GM19240 (cell line): ENCODE measurements at regions not wholly inside any gene's neighbourhood (a gene's known extent, or its start where the extent isn't known, plus 50 kb on each side); places are given as distances from the start of the nearest gene placed in this dataset.
"Not testable (repeated sequence)": the region's sequence is repeated elsewhere in the genome, so short reads cannot be mapped to it uniquely, and the experiment has no call there.

Experiments
- DNase-seq: peaks from one replicate; pipeline ENCODE4 v3.0.0; 2011; ENCODE audit warnings: low spot score; ENCODE audit not compliant: insufficient read length

DNA sequence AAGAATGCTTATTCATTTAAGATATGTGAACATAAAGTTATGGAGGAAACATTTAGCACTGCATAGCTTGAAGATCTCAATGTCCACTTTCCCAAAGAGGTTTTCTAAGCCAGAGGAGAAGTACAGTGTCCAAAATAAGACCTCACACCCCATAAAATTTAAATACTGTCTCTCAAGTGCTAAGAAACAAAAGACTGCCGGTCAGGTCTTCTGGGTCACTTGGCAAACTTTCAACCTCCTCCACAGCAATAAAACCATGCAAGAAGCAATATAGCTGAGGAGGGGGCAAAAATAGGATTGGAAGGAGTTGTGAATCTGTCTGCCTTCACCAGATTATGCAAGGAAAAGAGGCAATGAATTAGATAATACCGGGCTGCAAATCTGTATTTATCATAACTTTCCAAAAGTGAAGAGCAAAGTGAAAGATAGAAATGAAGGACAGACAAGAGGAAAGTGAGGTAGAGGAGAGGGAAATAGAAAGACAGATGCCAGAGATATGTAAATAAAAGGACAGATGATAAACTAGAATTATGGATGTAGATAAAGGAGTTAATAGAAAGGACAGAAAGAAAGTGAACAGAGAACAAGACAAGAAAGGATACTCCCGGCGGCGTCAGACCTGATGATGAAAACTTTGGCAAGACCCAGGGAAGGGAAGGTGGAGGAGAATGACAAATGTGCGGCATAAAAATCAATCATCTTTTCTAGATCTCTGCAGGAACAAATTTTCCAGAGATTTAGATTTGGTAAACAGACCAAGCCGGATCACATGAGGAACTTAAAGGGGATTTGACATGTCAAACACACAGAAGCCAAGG, 152.7 kb upstream of the FAM241A start:
- DNase-seq, result no peak

DNA sequence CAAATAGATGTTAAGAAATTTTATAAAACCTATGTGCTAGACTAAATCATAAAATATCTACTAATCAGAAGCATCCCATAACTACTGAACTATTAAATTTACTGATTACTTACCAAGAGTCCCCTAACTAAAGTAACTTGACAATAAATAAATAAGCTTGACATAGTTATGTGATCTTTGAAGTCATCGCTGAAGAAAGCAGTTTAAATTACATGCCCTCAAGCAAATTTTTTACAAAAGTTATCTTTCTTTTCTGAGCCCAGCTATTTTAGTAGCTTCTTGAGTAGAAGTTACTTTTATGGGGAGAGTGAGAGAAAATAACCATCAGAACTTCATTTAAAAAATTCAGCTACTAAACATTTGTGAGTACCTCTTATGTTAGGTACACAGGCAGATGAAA, 150.9 kb upstream of the FAM241A start:
- DNase-seq, result no peak

DNA sequence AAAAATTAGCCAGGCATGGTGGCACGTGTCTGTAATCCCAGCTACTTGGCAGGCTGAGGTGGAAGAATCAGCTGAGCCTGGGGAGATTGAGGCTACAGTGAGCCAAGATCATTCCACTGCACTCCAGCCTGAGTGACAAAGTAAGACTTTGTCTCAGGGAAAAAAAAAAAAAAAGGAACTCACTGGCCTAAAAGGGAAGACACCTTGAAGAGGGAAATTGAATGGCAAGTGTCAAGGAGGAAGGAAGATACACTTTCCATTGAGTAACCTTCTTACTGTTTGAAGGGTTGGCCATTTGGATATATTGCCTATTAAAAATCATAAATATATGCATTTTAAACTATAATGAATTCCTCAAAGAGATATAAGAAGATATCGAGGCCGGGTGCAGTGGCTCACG, 147.5 kb upstream of the FAM241A start:
- DNase-seq, result no peak

DNA sequence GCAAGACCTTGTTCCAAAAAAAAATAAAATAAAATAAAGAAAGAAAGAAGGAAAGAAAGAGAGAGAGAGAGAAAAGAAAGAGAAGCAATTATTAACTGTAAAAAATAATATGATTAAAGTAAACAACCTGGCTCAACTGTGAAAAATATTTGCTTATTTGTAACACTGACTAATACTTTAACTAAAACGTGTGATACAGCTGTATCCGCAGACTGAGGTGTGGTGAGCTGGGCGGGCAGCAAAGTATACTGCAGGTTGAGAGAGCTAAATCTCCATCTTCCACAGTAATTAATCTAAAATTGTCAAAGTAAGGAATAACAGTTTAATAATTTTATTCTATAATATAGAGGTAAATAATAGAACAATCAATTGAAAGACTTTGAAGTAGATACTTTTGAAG, 145.5 kb upstream of the FAM241A start:
- DNase-seq, result no peak

DNA sequence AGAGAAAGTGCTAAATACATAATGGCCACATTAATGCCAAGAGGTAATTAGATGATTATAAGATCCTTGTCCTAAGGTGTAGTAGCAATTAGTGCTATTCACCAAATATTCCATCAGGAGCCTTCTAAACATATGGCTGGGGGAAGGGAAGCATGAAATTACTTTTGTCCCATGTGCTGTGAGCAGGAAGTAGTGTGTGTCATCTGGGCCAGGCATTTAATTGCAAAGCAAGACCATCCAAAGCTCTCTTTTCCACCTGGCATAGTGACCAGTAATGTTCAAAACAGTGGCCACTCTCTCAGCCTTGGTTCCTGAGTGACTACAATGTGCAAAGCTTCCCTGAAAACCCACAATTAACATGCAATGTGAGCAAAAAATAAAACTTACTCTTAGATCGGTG, 144.2 kb upstream of the FAM241A start:
- no peak for DNase-seq

DNA sequence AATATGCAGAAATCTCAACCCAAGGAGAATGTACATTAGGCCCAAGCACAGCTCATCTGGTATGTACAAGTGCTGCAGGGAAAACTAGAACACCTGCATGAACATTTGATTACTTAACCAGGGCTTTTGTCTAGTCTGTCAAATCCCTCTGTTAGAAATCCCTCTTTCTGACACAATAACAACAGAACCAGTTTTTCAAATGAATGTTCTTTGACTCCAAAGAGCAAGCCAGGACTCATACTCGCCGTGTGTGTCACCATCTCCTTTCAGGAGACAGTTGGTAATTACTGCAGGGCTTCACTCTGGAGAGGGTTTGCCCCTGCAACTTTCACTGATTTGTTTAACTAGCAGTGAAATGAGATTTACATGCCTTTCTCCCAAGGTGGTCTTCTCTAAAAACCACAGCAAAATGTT, 143.0 kb upstream of the FAM241A start:
- no peak for DNase-seq

DNA sequence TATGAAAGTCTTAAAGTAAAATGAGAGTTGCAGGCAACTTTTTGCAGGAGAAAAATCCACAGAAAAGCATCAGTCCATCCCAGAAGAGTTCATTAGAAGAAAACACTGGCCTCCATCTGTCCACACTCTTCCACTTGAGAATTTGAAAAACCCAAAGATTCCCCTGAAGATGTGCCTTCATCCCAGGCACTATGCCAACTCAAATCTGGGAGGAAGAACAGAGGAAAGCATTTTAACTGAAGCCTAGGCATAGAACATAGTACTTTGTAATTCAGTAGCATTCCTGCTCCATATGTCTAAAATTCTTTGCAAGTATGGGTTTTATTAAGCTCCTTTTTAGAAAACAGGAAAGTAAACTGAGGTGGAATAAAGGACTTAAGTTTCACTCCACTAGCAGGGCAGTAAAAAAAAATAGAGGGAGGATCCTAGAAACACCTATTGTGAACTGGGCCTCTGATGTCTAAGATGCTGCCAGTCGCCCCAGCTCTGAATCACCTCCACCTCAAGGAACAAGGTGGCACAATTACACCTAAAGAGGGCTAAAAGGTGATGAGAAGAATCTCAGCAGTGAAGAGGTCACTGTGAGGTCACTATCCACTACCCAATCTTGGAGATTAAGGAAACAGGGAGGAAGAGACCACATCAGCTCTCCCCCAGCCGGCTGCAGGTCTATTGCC, 141.9 kb upstream of the FAM241A start:
- DNase-seq, result no peak

DNA sequence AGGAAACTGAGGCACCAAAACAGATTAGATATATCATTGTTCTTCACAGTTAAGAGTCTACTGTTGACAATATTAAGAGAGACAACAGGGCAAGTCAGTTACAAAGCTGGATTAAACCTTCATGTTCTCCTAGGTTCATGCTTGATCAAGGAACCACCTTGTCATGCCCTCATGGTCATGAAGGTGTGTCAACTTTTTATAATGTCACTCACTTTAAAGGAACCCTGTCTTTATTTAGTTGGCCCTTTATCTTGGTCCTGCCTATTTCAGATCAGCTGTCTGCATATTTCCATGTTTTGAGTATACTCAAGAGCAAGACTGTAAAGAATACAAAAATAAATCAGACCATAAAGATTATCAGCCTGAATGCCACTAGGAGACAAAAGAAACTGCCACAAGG, 140.2 kb upstream of the FAM241A start:
- DNase-seq, result no peak

DNA sequence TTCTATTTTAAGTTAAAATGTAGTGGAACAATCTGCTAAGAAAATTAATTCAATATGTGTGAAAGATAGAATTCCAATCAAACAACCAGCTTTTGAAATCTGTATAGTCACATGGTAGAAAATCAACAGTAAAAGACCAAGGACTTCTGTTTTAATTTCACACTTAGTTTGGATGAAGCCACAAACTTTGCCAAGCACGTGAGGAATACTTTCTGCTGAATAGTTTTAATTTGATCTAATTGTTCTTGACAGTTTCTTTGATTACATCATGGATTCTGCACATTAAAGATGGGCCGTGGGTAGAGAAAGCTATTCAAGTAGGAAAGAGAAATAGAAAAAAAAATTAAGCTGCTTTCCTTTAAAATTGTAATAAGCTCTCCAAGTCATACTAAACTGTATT, 137.9 kb upstream of the FAM241A start:
- no peak for DNase-seq

DNA sequence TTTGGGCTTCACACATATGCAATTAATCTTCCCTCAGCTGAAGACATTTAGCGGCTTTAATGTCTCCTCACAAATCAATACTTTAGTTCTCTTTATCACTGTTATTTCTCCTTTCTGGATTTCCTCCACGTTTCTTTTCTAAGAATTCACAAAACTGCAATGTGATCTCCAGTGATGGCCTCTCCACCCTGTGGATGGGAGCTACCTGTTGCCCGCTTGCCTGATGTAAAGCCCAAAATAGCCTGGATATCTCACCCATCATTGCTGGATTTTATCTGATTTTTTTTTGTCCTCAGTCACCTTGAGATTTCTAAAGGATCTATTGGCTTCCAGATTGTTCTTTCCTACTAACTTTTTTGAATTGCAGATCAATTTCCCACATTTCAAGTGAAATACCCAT, 129.3 kb upstream of the FAM241A start:
- DNase-seq, result no peak

DNA sequence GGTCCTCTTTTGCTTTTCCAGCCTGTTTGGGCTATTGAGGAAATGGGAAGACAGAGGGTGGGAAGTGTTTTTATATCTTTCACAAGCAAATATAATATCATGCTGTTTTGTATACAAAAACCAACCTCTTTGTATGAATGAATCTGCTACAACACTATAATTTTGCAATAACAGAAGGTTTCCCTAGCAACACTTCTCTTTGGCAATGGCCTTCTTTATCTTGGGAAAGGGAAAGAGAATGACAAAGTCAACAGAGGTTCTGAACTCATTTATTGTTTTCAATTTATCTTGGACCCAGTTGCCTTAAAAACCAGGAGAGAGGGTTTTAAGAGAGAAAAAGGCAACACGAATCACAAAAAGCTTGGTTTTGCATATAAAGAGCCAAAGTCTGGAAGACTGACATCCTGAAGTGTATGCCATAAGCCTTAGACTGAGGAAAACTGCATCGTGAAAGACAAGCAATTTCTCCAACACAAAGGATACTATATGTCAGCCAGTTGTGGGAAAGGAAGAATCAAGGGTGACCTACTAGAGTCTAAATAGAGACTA, 121.8 kb upstream of the FAM241A start:
- no peak for DNase-seq

DNA sequence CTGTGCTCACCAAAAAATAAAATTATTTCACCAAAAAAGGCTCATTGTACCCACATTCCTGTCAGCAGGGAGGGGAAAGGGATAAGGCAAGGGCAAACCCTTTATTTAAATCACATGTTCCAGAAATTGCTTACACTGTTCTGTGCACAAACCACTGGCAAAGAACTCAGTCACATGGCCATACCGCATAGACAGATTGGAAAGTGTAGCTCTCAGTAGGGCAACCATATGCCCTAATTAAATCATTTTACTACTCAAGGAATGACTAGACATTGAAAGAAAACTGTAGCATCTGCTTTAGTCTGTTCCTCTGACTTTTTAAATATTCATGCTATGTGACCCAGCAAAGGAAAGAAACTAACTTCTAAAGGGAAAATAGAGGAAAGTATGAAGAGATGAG, 119.2 kb upstream of the FAM241A start:
- DNase-seq, result no peak

DNA sequence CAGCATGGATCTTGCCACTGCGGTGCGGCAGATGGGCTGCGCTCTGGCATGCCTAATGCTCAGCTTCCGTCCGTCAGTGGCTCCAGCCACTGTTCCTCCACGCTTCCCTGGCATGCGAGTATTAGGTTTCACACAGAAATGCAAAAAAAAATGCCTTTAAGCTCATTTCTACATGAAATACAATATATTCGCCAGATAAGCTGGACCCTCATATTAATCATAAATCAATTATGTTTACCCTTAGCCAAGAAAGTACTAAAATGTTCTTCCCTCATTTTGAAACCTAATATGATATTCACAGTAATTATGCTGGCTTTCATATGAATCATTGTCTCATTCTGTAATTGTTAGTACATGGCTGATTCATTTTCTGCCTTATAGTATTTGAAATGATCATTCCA, 115.5 kb upstream of the FAM241A start:
- DNase-seq, result no peak

DNA sequence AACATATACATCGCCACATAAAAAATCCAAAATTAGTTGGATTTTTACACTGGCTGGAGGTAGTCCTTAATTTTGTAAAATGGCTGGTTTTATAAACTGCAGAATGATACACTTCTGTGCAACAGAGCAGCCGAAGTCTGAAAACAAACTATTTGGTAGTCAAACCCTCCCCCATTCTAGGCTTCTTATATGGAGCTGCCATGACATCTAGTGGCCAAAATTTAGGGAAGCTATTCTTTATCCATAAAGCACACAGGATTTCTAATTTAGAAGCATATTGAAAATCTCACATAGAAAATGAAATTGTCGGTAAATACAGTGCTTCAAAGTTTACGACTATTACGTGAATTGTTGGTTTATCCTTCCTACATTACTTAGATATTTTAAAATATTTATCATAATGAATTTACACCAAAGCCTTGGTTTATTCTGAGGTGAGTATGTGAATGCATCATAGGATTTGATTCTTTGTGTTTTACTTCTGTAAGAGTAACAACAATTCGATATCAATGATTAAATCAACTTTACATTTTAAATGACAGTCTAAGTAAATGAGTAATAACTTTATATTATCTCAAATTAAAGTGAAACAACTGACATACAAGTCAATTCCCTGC, 113.4 kb upstream of the FAM241A start:
- peak; percentile 8 for DNase-seq

DNA sequence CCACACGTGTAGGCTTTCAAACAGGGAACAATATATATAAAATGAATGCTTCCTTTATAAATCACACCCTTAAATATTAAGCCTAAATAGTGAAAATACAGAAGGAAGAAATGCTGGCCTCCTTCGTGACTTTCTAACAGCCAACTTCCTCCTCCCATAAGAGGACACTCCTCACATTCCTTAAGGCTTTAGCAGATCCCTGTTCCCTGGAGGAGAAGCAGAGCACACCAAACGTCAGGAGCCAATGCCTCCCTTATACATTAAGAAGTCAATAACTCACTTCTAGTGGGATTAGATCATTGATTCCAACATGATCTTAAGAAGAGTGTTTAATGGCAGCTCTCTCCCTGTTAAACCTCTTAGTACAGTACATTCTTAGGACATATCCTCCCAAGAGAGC, 108.4 kb upstream of the FAM241A start:
- DNase-seq, result no peak

DNA sequence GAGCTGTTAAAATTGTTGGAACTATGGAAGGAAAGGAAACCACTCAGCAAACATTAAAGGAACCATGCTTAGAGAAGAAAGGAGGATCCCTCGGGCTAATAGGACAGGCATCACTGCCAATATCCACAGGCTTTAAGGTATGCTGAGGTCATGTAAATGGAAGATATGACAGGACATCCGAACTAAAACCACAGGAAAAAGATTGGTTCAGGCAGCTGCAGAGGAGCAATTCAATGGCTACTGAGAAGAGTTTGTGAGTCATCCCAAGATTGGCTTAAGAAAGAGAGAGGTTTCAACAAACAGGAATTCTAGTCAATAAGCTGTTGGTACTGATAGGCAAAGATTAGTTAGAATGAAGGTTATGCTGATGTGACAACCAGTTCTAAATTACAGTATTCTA, 106.4 kb upstream of the FAM241A start:
- DNase-seq, result no peak

DNA sequence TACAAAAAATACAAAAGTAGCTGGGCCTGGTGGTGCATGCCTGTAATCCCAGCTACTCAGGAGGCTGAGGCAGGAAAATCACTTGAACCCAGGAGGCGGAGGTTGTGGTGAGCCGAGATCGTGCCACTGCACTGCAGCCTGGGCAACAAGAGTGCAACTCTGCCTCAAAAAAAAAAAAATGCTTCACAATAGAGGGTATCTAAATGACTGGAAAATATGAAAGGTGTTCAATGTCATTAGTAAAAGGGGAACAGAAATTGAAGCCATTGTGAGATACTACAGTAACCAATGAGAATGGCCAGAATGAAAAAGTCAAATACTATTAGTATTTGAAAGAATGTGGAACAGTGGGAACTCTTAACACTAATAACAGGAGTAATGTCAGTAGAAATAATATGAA, 96.1 kb upstream of the FAM241A start:
- DNase-seq, result not testable (repeated sequence)

DNA sequence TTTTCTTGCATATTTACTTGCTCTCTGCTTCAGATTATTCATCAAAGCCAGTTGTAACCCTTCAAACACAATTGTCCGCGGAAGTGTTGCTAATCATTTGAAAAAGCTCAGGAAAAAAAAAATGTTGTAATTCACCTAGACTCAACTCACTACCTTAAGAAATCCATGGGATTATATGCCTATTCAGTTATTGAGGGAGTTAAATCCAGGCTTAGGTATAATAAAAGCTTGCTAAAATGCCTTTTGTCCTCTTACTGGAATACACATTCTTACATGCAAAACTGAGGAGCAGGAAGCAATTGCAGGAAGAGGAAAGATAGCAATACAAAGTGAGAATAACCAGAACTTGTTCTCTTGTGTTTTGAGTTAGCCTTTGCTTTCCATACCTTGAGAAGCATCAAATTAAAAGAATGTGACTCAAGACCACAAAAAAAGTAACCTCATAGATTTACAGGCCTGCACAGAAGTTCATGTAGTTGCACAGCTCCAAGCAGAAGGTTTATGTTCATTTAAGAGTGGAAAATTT, 91.4 kb upstream of the FAM241A start:
- DNase-seq, result no peak

DNA sequence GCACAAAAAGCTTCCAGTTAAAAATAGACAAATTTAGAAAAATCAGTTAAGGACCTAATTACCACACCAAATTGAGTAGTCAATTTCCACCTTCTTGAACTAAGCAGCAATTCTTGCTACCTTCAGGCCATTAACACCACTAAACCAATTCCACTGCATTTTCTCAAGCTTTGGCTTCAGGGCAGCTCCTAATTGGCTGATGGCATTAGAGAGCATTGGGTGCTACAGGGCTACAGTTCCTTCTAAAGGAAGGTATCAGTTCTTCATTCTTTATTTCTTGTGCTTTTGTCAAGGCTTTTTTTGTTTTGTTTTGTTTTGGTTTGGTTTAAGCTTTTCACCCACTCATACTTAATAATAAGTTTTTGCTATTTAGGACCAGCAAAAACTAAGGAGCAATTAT, 90.2 kb upstream of the FAM241A start:
- DNase-seq, result no peak

DNA sequence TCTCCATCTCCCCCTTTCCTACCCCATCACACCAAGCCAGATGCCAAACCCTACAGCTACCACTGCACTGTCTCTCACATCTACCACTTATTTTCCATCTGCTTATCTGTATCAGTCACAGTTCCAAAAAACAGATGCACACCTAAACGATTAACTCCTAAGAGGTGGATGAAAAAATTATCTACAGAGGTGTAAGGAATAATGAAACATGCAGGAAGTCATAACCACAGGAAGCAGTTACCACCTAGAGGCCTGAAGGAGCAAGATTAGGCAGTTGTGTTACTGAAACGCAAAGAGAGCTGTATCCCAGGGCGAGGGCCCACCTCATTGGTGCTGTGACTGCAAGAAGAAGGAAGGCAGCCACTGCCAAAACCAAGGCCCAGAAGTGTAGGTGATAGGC, 87.8 kb upstream of the FAM241A start:
- no peak for DNase-seq

DNA sequence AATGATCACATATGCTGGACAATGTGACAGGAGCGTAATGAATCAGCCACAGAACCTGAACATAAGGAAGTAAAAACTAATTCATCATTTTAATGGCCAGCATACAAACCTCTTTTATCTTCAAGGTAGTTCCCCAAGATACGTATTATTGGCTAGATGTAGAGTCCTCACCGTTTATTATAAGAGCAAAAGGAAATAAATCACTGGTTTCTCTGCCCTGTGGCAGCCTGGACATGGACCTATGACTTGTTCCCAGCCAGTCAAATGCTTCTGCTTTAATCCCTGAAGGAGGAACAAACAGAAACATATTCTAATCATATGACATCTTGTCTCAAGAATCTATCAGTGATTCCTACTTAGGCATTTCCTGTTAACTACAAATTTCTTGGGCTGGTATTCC, 86.8 kb upstream of the FAM241A start:
- DNase-seq, result no peak

DNA sequence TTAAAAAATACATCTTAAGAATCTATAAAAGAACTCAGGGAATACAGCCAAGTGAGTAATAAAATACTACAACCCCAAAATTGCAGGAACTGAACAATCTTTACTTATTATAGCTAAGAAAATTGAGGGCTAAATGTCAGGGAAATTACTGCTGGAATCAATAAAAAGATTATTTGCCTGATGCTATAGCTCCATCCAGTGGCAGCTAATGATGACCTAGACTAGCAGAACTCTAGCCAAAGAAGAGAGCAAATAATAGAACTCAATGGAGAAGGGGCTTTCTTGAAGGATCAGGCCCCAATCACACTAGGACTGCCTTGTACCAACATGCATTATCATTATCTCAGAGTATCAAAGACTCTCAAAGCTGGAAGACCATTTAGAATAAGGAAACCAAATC, 85.0 kb upstream of the FAM241A start:
- no peak for DNase-seq
